B cell (primary cell): ENCODE measurements at regions not wholly inside any gene's neighbourhood (a gene's known extent, or its start where the extent isn't known, plus 50 kb on each side); places are given as distances from the start of the nearest gene placed in this dataset.

ENCODE experiments used
- ATAC-seq: fragments of 200-7000 bp; cut with Tn5 transposase; one replicate; pipeline ENCODE4 v1.10.0; 2021; ENCODE audit warnings: low read depth, mild to moderate bottlenecking, moderate number of reproducible peaks, moderate library complexity
- CTCF ChIA-PET: fragments of 350-600 bp; sonication (Branson Sonifier 250); formaldehyde crosslinking; loops from one replicate; lab custom pipeline; 2021; ENCODE audit warnings: antibody characterized with exemption, inconsistent platforms; lab: Charles Lee
- POLR2A ChIA-PET: fragments of 350-600 bp; sonication (Branson Sonifier 250); formaldehyde crosslinking; loops from one replicate; lab custom pipeline; 2021; ENCODE audit warnings: antibody characterized with exemption; lab: Charles Lee
- DNase-seq: peaks from one replicate; pipeline ENCODE4 v3.0.0; 2013
- H2AFZ ChIP-seq: 2 replicates; pipeline ENCODE4 v1.6.1; 2012; ENCODE audit warnings: mild to moderate bottlenecking, low read depth, low read length; ENCODE audit not compliant: insufficient read depth, poor library complexity, severe bottlenecking
- H3K27ac ChIP-seq, 2 donors: 1 replicate in 1 of 2; 2 replicates in 1 of 2; pipeline ENCODE4 v1.5.1; 2012 to 2013; ENCODE audit warnings: low read length in 2 of 2, mild to moderate bottlenecking in 2 of 2, moderate library complexity in 1 of 2
- H3K27me3 ChIP-seq, 4 experiments: fragments of 200-600 bp in 1 of 4; sonication (generic) in 1 of 4; replicated peaks in 1 of 4; 1 replicate in 2 of 4; 2 replicates in 2 of 4; pipeline versions ENCODE4 v1.6.1 to v1.7.0; 2013 to 2016; ENCODE audit warnings: low read length in 3 of 4, mild to moderate bottlenecking in 2 of 4, mixed read lengths in 1 of 4, moderate library complexity in 1 of 4; ENCODE audit not compliant: insufficient read depth in 4 of 4, control insufficient read depth in 3 of 4; ENCODE audit errors: control extremely low read depth in 1 of 4
- H3K36me3 ChIP-seq, 2 experiments: replicated peaks in 1 of 2; 1 replicate in 1 of 2; 2 replicates in 1 of 2; pipeline versions ENCODE4 v1.6.1 to v1.7.1; 2013; ENCODE audit warnings: low read length in 1 of 2; ENCODE audit not compliant: insufficient read depth in 2 of 2, control insufficient read depth in 1 of 2; ENCODE audit errors: control extremely low read depth in 1 of 2, extremely low read depth in 1 of 2
- H3K4me1 ChIP-seq, 2 donors: fragments of 200-600 bp in 1 of 2; sonication (generic) in 1 of 2; 1 replicate in 1 of 2; 2 replicates in 1 of 2; pipeline versions ENCODE4 v1.5.1 to v1.6.1; 2013 to 2017; ENCODE audit warnings: low read length in 2 of 2; ENCODE audit not compliant: control insufficient read depth in 2 of 2, insufficient read depth in 2 of 2
- H3K4me2 ChIP-seq: replicated peaks from 2 replicates; pipeline ENCODE3; 2012; ENCODE audit warnings: mild to moderate bottlenecking, low read depth, low read length; ENCODE audit not compliant: poor library complexity, severe bottlenecking
- H3K4me3 ChIP-seq, 5 experiments: fragments of 200-600 bp in 1 of 5; sonication (generic) in 1 of 5; 1 replicate in 3 of 5; 2 replicates in 2 of 5; pipeline versions ENCODE4 v1.5.1 to v1.7.0; 2011 to 2016; ENCODE audit warnings: low read length in 4 of 5, mild to moderate bottlenecking in 4 of 5, low read depth in 2 of 5, control low read depth in 1 of 5, moderate library complexity in 1 of 5; ENCODE audit not compliant: insufficient read depth in 1 of 5; ENCODE audit errors: control extremely low read depth in 1 of 5, extremely low read depth in 1 of 5
- H3K79me2 ChIP-seq: fragments of 200-600 bp; sonication (generic); one replicate; pipeline ENCODE4 v1.6.0; 2016; ENCODE audit warnings: low read length; ENCODE audit not compliant: control insufficient read depth, insufficient read depth
- H3K9ac ChIP-seq: fragments of 200-600 bp; sonication (generic); 2 replicates; pipeline ENCODE4 v1.6.1; 2017; ENCODE audit warnings: mild to moderate bottlenecking, low read length, moderate library complexity
- H3K9me3 ChIP-seq, 3 donors: one replicate each; pipeline versions ENCODE4 v1.6.1 to v1.7.1; 2013; ENCODE audit warnings: low read length in 2 of 3; ENCODE audit not compliant: control insufficient read depth in 2 of 3, insufficient read depth in 1 of 3; ENCODE audit errors: control extremely low read depth in 1 of 3
- H4K20me1 ChIP-seq: 2 replicates; pipeline ENCODE4 v1.6.0; 2012; ENCODE audit warnings: mild to moderate bottlenecking, low read length; ENCODE audit not compliant: insufficient read depth, control insufficient read depth, poor library complexity, severe bottlenecking
- H3K27ac Mint-ChIP-seq: one replicate; pipeline ENCODE4 v1.8.0; 2021; ENCODE audit warnings: mixed read lengths
- H3K27me3 Mint-ChIP-seq: one replicate; pipeline ENCODE4 v1.8.0; 2021; ENCODE audit warnings: mixed read lengths
- H3K4me1 Mint-ChIP-seq: one replicate; pipeline ENCODE4 v1.8.0; 2021; ENCODE audit warnings: mixed read lengths
- H3K4me3 Mint-ChIP-seq: one replicate; pipeline ENCODE4 v1.8.0; 2021; ENCODE audit warnings: mixed read lengths
- H3K9me3 Mint-ChIP-seq: one replicate; pipeline ENCODE4 v1.8.0; 2022; ENCODE audit warnings: mixed read lengths; ENCODE audit not compliant: insufficient read depth
- EZH2 ChIP-seq: IDR thresholded peaks from 2 replicates; pipeline ENCODE4 v1.6.1; 2012; ENCODE audit warnings: borderline replicate concordance, low read depth, mild to moderate bottlenecking, moderate library complexity, low read length; ENCODE audit not compliant: insufficient read depth, poor library complexity, severe bottlenecking
- WGBS: methylation state at CpG from one replicate; pipeline ENCODE4 v1.1.5; 2013; ENCODE audit warnings: missing lambda C conversion rate; ENCODE audit not compliant: insufficient coverage; 5-methylcytosine and 5-hydroxymethylcytosine counted together
- intact Hi-C: fragments of 100-400 bp; cut with micrococcal nuclease; formaldehyde crosslinking; loops from one replicate; pipeline ENCODE4 v1.10.0; 2022
- TF ChIP-seq, protein P1 (sequence below): fragments of 200-600 bp; IDR thresholded peaks from one replicate; pipeline ENCODE4 v1.8.0; 2022; ENCODE audit warnings: antibody characterized with exemption, mild to moderate bottlenecking

DNA sequence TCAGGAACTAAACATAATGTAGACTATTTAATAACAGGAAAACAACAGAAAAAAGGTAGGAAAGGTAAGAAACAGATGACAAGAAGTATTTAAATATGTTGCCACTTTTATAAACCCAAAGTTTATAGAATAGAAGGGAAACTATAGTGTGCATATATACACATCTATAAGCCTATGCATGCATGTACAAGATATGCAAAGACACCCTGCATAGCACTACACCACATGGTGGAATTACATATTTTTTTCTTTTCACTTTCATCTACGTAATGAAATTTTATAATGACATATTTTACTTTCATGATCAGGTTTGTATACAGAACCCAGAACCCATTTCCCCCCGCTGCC lies 136.8 kb downstream of the MEX3B start:
- POLR2A ChIA-PET = no interaction called here
- Histone ChIP-seq H2AFZ (no peak overlapping the region), H4K20me1 (no peaks in the 10 kb centered on the region), H3K4me3 (no peak overlapping the region), H3K79me2 (no peaks in the 10 kb centered on the region), H3K9ac (no peak overlapping the region), H3K9me3 (no peaks in the 10 kb centered on the region), H3K27ac (no peak overlapping the region), H3K27me3 (no peaks in the 10 kb centered on the region), H3K4me1 (no peaks in the 10 kb centered on the region), H3K4me2 (no peak overlapping the region), H3K36me3 (no peaks in the 10 kb centered on the region)
- ATAC-seq (no peak), DNase-seq (no peak)
- no CpG with 5 or more reads among the region's 2 CpGs for WGBS
- intact Hi-C loops = no loop called here
- CTCF ChIA-PET = no interaction called here
- no peaks in the 10 kb centered on the region for H3K27me3 Mint-ChIP-seq
- TF ChIP-seq EZH2 = no peak
- TF ChIP-seq, protein P1, sequence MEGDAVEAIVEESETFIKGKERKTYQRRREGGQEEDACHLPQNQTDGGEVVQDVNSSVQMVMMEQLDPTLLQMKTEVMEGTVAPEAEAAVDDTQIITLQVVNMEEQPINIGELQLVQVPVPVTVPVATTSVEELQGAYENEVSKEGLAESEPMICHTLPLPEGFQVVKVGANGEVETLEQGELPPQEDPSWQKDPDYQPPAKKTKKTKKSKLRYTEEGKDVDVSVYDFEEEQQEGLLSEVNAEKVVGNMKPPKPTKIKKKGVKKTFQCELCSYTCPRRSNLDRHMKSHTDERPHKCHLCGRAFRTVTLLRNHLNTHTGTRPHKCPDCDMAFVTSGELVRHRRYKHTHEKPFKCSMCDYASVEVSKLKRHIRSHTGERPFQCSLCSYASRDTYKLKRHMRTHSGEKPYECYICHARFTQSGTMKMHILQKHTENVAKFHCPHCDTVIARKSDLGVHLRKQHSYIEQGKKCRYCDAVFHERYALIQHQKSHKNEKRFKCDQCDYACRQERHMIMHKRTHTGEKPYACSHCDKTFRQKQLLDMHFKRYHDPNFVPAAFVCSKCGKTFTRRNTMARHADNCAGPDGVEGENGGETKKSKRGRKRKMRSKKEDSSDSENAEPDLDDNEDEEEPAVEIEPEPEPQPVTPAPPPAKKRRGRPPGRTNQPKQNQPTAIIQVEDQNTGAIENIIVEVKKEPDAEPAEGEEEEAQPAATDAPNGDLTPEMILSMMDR = no peak
- H3K4me1 Mint-ChIP-seq = no peaks in the 10 kb centered on the region
- H3K9me3 Mint-ChIP-seq = no peaks in the 10 kb centered on the region
- H3K27ac Mint-ChIP-seq = no peak overlapping the region
- no peak overlapping the region for H3K4me3 Mint-ChIP-seq

DNA sequence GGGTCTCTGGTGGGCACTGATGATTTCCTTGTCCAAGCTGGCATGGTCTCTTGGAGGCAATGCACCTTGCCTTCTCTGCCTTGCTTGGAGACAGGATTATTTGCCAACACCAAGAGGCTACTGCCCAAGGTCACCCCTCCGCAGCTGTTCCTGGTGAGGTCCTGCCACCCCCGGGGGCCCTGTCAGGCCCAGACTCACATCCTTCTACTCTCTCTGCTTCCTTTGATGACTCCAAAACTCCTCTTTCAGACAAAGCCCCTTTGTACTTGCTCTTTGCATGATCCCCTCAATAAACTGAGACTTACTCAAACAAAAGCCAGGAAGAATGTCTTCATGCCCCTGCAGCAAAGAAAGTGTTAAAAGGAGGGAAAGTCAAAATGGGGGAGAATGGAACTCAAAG lies 137.7 kb downstream of the MEX3B start:
- 89% methylated on average over 2 of the region's 2 CpGs for WGBS
- no peak overlapping the region for H3K9ac ChIP-seq
- no peak overlapping the region for H3K27ac Mint-ChIP-seq
- H3K4me2 ChIP-seq = no peak overlapping the region
- no peak overlapping the region for H2AFZ ChIP-seq
- no peaks in the 10 kb centered on the region for H3K4me1 ChIP-seq
- H3K9me3 ChIP-seq = no peaks in the 10 kb centered on the region
- no peak overlapping the region for H3K4me3 Mint-ChIP-seq
- ChIA-PET POLR2A (no interaction called here), CTCF (no interaction called here)
- H3K36me3 ChIP-seq = no peaks in the 10 kb centered on the region
- H3K79me2 ChIP-seq = no peaks in the 10 kb centered on the region
- H4K20me1 ChIP-seq = no peaks in the 10 kb centered on the region
- DNase-seq (no peak), ATAC-seq (no peak)
- no peaks in the 10 kb centered on the region for H3K9me3 Mint-ChIP-seq
- no peaks in the 10 kb centered on the region for H3K27me3 ChIP-seq
- no peak overlapping the region for H3K27ac ChIP-seq
- no peak overlapping the region for H3K4me3 ChIP-seq
- peaks cover 3% of the 10 kb centered on the region for H3K27me3 Mint-ChIP-seq
- intact Hi-C loops = no loop called here
- TF ChIP-seq, protein P1 = no peak
- no peak for TF ChIP-seq EZH2
- no peaks in the 10 kb centered on the region for H3K4me1 Mint-ChIP-seq
